HG02884 (cell line): ENCODE measurements at regions not wholly inside any gene's neighbourhood (a gene's known extent, or its start where the extent isn't known, plus 50 kb on each side); places are given as distances from the start of the nearest gene placed in this dataset.

Source experiments
- ATAC-seq: cut with Tn5 transposase; IDR thresholded peaks from one replicate; pipeline ENCODE4 v1.9.1; 2021; ENCODE audit warnings: mild to moderate bottlenecking, moderate library complexity; ENCODE audit not compliant: unreplicated experiment

GRCh38 chr4:133776503-133776902 lies 425.1 kb downstream of the PABPC4L start:
- ATAC-seq, result no peak

- no peak for ATAC-seq
Measured at GRCh38 chr4:133775881-133776280, 425.7 kb downstream of the PABPC4L start.

GRCh38 chr4:133775469-133775868 lies 426.1 kb downstream of the PABPC4L start:
- no peak for ATAC-seq

GRCh38 chr4:133759428-133759827 lies 442.2 kb downstream of the PABPC4L start:
- no peak for ATAC-seq

- ATAC-seq, result no peak
Measured at GRCh38 chr4:133741766-133742165, 459.8 kb downstream of the PABPC4L start.

- ATAC-seq, result no peak
Measured at GRCh38 chr4:133720001-133720400, 481.6 kb downstream of the PABPC4L start.

- ATAC-seq, result no peak
Measured at GRCh38 chr4:133719098-133719497, 482.5 kb downstream of the PABPC4L start.

- ATAC-seq, result no peak
Measured at GRCh38 chr4:133714211-133714610, 487.4 kb downstream of the PABPC4L start.

- ATAC-seq, result no peak
Measured at GRCh38 chr4:133713340-133713739, 488.2 kb downstream of the PABPC4L start.

GRCh38 chr4:133711817-133712216 lies 489.8 kb downstream of the PABPC4L start:
- no peak for ATAC-seq

- no peak for ATAC-seq
Measured at GRCh38 chr4:133694416-133694815, 507.2 kb downstream of the PABPC4L start.

- ATAC-seq, result no peak
Measured at GRCh38 chr4:133683967-133684366, 517.6 kb downstream of the PABPC4L start.

- ATAC-seq, result no peak
Measured at GRCh38 chr4:133668061-133668851, 519.2 kb downstream of the PCDH10 start.

GRCh38 chr4:133647206-133647605 lies 498.1 kb downstream of the PCDH10 start:
- ATAC-seq, result no peak

GRCh38 chr4:133641191-133641590 lies 492.1 kb downstream of the PCDH10 start:
- ATAC-seq, result no peak

GRCh38 chr4:133638751-133639150 lies 489.7 kb downstream of the PCDH10 start:
- no peak for ATAC-seq

- ATAC-seq, result no peak
Measured at GRCh38 chr4:133637161-133637560, 488.1 kb downstream of the PCDH10 start.

- no peak for ATAC-seq
Measured at GRCh38 chr4:133624744-133625143, 475.6 kb downstream of the PCDH10 start.

GRCh38 chr4:133623847-133624246 lies 474.8 kb downstream of the PCDH10 start:
- no peak for ATAC-seq

- no peak for ATAC-seq
Measured at GRCh38 chr4:133621628-133622027, 472.5 kb downstream of the PCDH10 start.

- no peak for ATAC-seq
Measured at GRCh38 chr4:133620555-133620954, 471.5 kb downstream of the PCDH10 start.

- ATAC-seq, result no peak
Measured at GRCh38 chr4:133618963-133619362, 469.9 kb downstream of the PCDH10 start.

GRCh38 chr4:133600008-133600407 lies 450.9 kb downstream of the PCDH10 start:
- ATAC-seq, result no peak
